PC-9 (cell line): ENCODE measurements at regions not wholly inside any gene's neighbourhood (a gene's known extent, or its start where the extent isn't known, plus 50 kb on each side); places are given as distances from the start of the nearest gene placed in this dataset.

Experiments
- CTCF ChIP-seq: fragments of 200-600 bp; sonication (generic); conservative IDR thresholded peaks from 2 replicates; pipeline ENCODE4 v1.6.1; 2017; ENCODE audit warnings: mixed run types, antibody characterized with exemption, mild to moderate bottlenecking, moderate library complexity
- EZH2 ChIP-seq: fragments of 200-600 bp; sonication (generic); IDR thresholded peaks from 2 replicates; pipeline ENCODE4 v1.8.0; 2017; ENCODE audit warnings: antibody characterized with exemption, low read depth

- no peak for TF ChIP-seq CTCF
- TF ChIP-seq EZH2: no peak
Observed at GRCh38 chr22:48975316-48975741, 852.3 kb downstream of the BRD1 start.
